Body of pancreas (tissue), 4 donors: ENCODE measurements at regions not wholly inside any gene's neighbourhood (a gene's known extent, or its start where the extent isn't known, plus 50 kb on each side); places are given as distances from the start of the nearest gene placed in this dataset.

Experiments
- POLR2A ChIP-seq, 3 donors: fragments of 450-650 bp; IDR thresholded peaks; one replicate each; pipeline ENCODE4 v1.6.1; 2016; ENCODE audit warnings: antibody characterized with exemption in 3 of 3, mild to moderate bottlenecking in 2 of 3
- TF ChIP-seq, protein P1 (sequence below), 7 experiments: fragments of 450-650 bp in 4 of 7; fragments of 200-600 bp in 3 of 7; sonication (generic) in 3 of 7; IDR thresholded peaks; one replicate each; pipeline ENCODE4 v1.5.1; 2016 to 2019; ENCODE audit warnings: antibody characterized with exemption in 7 of 7

DNA sequence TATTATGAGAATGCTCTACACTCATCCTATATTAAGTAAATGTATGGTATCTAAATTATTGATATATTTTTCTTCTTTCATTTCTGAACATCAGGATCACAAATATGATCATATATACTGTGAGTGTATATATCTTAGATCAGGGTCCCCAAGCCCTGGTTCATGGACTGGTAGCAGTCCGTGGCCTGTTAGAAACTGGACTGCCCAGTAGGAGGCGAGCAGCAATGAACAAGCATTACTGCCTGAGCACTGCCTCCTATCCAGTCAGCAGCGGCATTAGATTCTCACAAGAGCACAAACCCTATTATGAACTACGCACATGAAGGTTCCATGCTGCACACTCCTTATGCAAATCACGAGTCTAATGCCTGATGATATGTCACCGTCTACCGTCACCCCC is 1247.1 kb upstream of the NXPH2 start:
- no peak for TF ChIP-seq POLR2A (IDR thresholded peaks at IDR 0.05)
- TF ChIP-seq, protein P1, sequence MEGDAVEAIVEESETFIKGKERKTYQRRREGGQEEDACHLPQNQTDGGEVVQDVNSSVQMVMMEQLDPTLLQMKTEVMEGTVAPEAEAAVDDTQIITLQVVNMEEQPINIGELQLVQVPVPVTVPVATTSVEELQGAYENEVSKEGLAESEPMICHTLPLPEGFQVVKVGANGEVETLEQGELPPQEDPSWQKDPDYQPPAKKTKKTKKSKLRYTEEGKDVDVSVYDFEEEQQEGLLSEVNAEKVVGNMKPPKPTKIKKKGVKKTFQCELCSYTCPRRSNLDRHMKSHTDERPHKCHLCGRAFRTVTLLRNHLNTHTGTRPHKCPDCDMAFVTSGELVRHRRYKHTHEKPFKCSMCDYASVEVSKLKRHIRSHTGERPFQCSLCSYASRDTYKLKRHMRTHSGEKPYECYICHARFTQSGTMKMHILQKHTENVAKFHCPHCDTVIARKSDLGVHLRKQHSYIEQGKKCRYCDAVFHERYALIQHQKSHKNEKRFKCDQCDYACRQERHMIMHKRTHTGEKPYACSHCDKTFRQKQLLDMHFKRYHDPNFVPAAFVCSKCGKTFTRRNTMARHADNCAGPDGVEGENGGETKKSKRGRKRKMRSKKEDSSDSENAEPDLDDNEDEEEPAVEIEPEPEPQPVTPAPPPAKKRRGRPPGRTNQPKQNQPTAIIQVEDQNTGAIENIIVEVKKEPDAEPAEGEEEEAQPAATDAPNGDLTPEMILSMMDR (IDR thresholded peaks at IDR 0.05), result no peak
